Vagina (tissue), 2 donors: ENCODE measurements at regions not wholly inside any gene's neighbourhood (a gene's known extent, or its start where the extent isn't known, plus 50 kb on each side); places are given as distances from the start of the nearest gene placed in this dataset.

Experiments used
- CTCF ChIP-seq, 3 experiments: fragments of 450-650 bp in 2 of 3; fragments of 200-600 bp in 1 of 3; sonication (generic) in 1 of 3; IDR thresholded peaks; one replicate each; pipeline ENCODE4 v1.5.1; 2017 to 2019; ENCODE audit warnings: antibody characterized with exemption in 3 of 3, mild to moderate bottlenecking in 2 of 3, moderate library complexity in 2 of 3
- POLR2A ChIP-seq, 2 donors: fragments of 450-650 bp; IDR thresholded peaks; one replicate each; pipeline ENCODE4 v1.6.1; 2017; ENCODE audit warnings: antibody characterized with exemption in 2 of 2, mild to moderate bottlenecking in 2 of 2, moderate library complexity in 2 of 2
- POLR2AphosphoS5 ChIP-seq, 2 donors: sonication (generic); formaldehyde crosslinking; IDR thresholded peaks; one replicate each; pipeline ENCODE4 v1.9.0; 2017; ENCODE audit warnings: antibody characterized with exemption in 2 of 2, mild to moderate bottlenecking in 2 of 2, low read depth in 1 of 2; ENCODE audit not compliant: insufficient read depth in 1 of 2

- TF ChIP-seq CTCF (IDR thresholded peaks at IDR 0.05): no peak
- no peak for TF ChIP-seq POLR2AphosphoS5 (IDR thresholded peaks at IDR 0.05; ENCODE audit: insufficient read depth in 1 of 2, low read depth in 1 of 2)
- no peak for TF ChIP-seq POLR2A (IDR thresholded peaks at IDR 0.05)
These were observed 143.9 kb upstream of the TMEM132C start for GRCh38 chr12:128123096-128123495.
